GM12878 (cell line): ENCODE measurements at regions not wholly inside any gene's neighbourhood (a gene's known extent, or its start where the extent isn't known, plus 50 kb on each side); places are given as distances from the start of the nearest gene placed in this dataset.

ENCODE experiments used
- CTCF ChIP-seq, 3 experiments: IDR thresholded peaks in 2 of 3; conservative IDR thresholded peaks in 1 of 3; 2 replicates each; pipeline ENCODE4 v1.5.1; 2011; ENCODE audit warnings: low read depth in 3 of 3, low read length in 3 of 3, mild to moderate bottlenecking in 3 of 3, control low read depth in 2 of 3, moderate library complexity in 2 of 3, inconsistent platforms in 1 of 3, mixed read lengths in 1 of 3; ENCODE audit not compliant: control insufficient read depth in 2 of 3, insufficient read depth in 1 of 3; ENCODE audit errors: extremely low read depth in 1 of 3
- NR2C2 ChIP-seq: IDR thresholded peaks from 2 replicates; pipeline ENCODE4 v1.6.1; 2011; ENCODE audit warnings: borderline replicate concordance, low read depth; ENCODE audit not compliant: control insufficient read depth, insufficient read length
- POLR2AphosphoS5 ChIP-seq: IDR thresholded peaks from 2 replicates; pipeline ENCODE4 v1.6.1; 2011; ENCODE audit warnings: mild to moderate bottlenecking, low read length, inconsistent platforms
- REST ChIP-seq: IDR thresholded peaks from 2 replicates; pipeline ENCODE4 v1.6.1; 2012; ENCODE audit warnings: mild to moderate bottlenecking, low read depth, low read length

GRCh38 chr11:122177238-122177637, 61.2 kb upstream of the BLID start:
- TF ChIP-seq CTCF (IDR thresholded peaks at IDR 0.05 in 2 of 3, conservative IDR thresholded peaks at IDR 0.05 in 1 of 3; ENCODE audit: control insufficient read depth in 2 of 3, extremely low read depth in 1 of 3, insufficient read depth in 1 of 3, low read depth in 3 of 3, low read length in 3 of 3), result no peak
- no peak for TF ChIP-seq REST
- TF ChIP-seq POLR2AphosphoS5, result no peak
- TF ChIP-seq NR2C2, result no peak
